Esophagus (tissue), 2 donors: ENCODE measurements at regions not wholly inside any gene's neighbourhood (a gene's known extent, or its start where the extent isn't known, plus 50 kb on each side); places are given as distances from the start of the nearest gene placed in this dataset.
"Not testable (repeated sequence)": the region's sequence is repeated elsewhere in the genome, so short reads cannot be mapped to it uniquely, and the experiment has no call there.

Experiments
- H3K27ac ChIP-seq, 2 donors: one replicate each; pipeline ENCODE4 v1.5.1; 2013; ENCODE audit warnings: low read depth in 2 of 2, mild to moderate bottlenecking in 2 of 2, inconsistent platforms in 1 of 2, low read length in 1 of 2, moderate library complexity in 1 of 2
- H3K27me3 ChIP-seq, 2 donors: one replicate each; pipeline ENCODE4 v1.6.1; 2013; ENCODE audit warnings: low read length in 2 of 2, control low read depth in 1 of 2, mild to moderate bottlenecking in 1 of 2; ENCODE audit not compliant: insufficient read depth in 2 of 2, control insufficient read depth in 1 of 2
- H3K36me3 ChIP-seq, 2 donors: one replicate each; pipeline ENCODE4 v1.6.1; 2013; ENCODE audit warnings: low read length in 1 of 2; ENCODE audit not compliant: control insufficient read depth in 2 of 2, insufficient read depth in 2 of 2
- H3K4me1 ChIP-seq, 2 donors: one replicate each; pipeline ENCODE4 v1.6.1; 2013; ENCODE audit warnings: low read length in 1 of 2; ENCODE audit not compliant: control insufficient read depth in 2 of 2, insufficient read depth in 2 of 2
- H3K4me3 ChIP-seq, 2 donors: one replicate each; pipeline ENCODE4 v1.5.1; 2013; ENCODE audit warnings: low read length in 2 of 2, mild to moderate bottlenecking in 2 of 2, low read depth in 1 of 2, moderate library complexity in 1 of 2
- H3K9me3 ChIP-seq, 2 donors: one replicate each; pipeline ENCODE4 v1.6.1; 2013; ENCODE audit warnings: mild to moderate bottlenecking in 2 of 2, low read depth in 1 of 2, low read length in 1 of 2, moderate library complexity in 1 of 2; ENCODE audit not compliant: control insufficient read depth in 2 of 2, insufficient read depth in 1 of 2
- WGBS, 2 donors: extraction: QIAGEN DNeasy Blood & Tissue Kit; methylation state at CpG; one replicate each; pipeline ENCODE4 v1.1.7; 2013; 5-methylcytosine and 5-hydroxymethylcytosine counted together
- donor health status: healthy with polysubstance abuse.
- donor health status: Bipolar disorder and iron deficiency.

- Histone ChIP-seq H3K27ac (no peak overlapping the region), H3K4me3 (no peak overlapping the region), H3K36me3 (no peaks in the 10 kb centered on the region), H3K27me3 (no peaks in the 10 kb centered on the region), H3K9me3 (peaks cover 0 to 9% of the 10 kb centered on the region in 2 donors), H3K4me1 (peaks cover 0 to 2% of the 10 kb centered on the region in 2 donors)
- 93 to 95% methylated on average over 3 of the region's 3 CpGs for WGBS, 2 donors
These were observed 267.1 kb downstream of the EIPR1 start for GRCh38 chr2:3110555-3110954.

GRCh38 chr2:3108710-3109702 is 268.6 kb downstream of the EIPR1 start:
- 93% methylated on average over 29 of the region's 29 CpGs for WGBS, 2 donors
- Histone ChIP-seq H3K36me3 (no peaks in the 10 kb centered on the region), H3K9me3 (peaks cover 0 to 9% of the 10 kb centered on the region in 2 donors), H3K27me3 (no peaks in the 10 kb centered on the region), H3K4me1 (peaks cover 0 to 2% of the 10 kb centered on the region in 2 donors), H3K4me3 (no peak overlapping the region), H3K27ac (no peak overlapping the region)

- WGBS, 2 donors: 88 to 92% methylated on average over 14 of the region's 14 CpGs
These were observed 269.5 kb downstream of the EIPR1 start for GRCh38 chr2:3108105-3108504.

GRCh38 chr2:3107567-3107966 is 270.1 kb downstream of the EIPR1 start:
- peaks cover 0 to 9% of the 10 kb centered on the region in 2 donors for H3K9me3 ChIP-seq
- H3K27me3 ChIP-seq: no peaks in the 10 kb centered on the region
- H3K4me1 ChIP-seq: peaks cover 0 to 2% of the 10 kb centered on the region in 2 donors
- WGBS, 2 donors: 87 to 89% methylated on average over 14 of the region's 14 CpGs
- no peak overlapping the region for H3K27ac ChIP-seq
- no peaks in the 10 kb centered on the region for H3K36me3 ChIP-seq
- no peak overlapping the region for H3K4me3 ChIP-seq

More at GRCh38 chr2:3108105-3108504, 269.5 kb downstream of the EIPR1 start:
- H3K4me3 ChIP-seq: no peak overlapping the region
- H3K36me3 ChIP-seq: no peaks in the 10 kb centered on the region
- H3K9me3 ChIP-seq: peaks cover 0 to 9% of the 10 kb centered on the region in 2 donors
- H3K27ac ChIP-seq: no peak overlapping the region
- H3K27me3 ChIP-seq: no peaks in the 10 kb centered on the region
- peaks cover 0 to 2% of the 10 kb centered on the region in 2 donors for H3K4me1 ChIP-seq

- 71 to 87% methylated on average over 17 of the region's 17 CpGs for WGBS, 2 donors
- Histone ChIP-seq H3K27ac (no peak overlapping the region), H3K4me3 (no peak overlapping the region), H3K36me3 (no peaks in the 10 kb centered on the region), H3K9me3 (peaks cover 0 to 9% of the 10 kb centered on the region in 2 donors), H3K27me3 (no peaks in the 10 kb centered on the region), H3K4me1 (peaks cover 0 to 2% of the 10 kb centered on the region in 2 donors)
These were observed 271.6 kb downstream of the EIPR1 start for GRCh38 chr2:3105814-3106569.

- H3K27ac ChIP-seq, H3K27me3 ChIP-seq, H3K36me3 ChIP-seq, H3K4me3 ChIP-seq, H3K4me1 ChIP-seq, H3K9me3 ChIP-seq: not testable (repeated sequence)
- 60 to 65% methylated on average over 12 to 13 of the region's 14 CpGs for WGBS, 2 donors
These were observed 272.4 kb downstream of the EIPR1 start for GRCh38 chr2:3104958-3105813.

- Histone ChIP-seq H3K36me3 (no peaks in the 10 kb centered on the region), H3K27ac (no peak overlapping the region), H3K9me3 (no peaks in the 10 kb centered on the region), H3K4me1 (peaks cover 0 to 2% of the 10 kb centered on the region in 2 donors), H3K4me3 (no peak overlapping the region), H3K27me3 (no peaks in the 10 kb centered on the region)
- 87 to 92% methylated on average over 11 of the region's 11 CpGs for WGBS, 2 donors
These were observed 273.4 kb downstream of the EIPR1 start for GRCh38 chr2:3104261-3104660.

- Histone ChIP-seq H3K27ac (no peak overlapping the region), H3K27me3 (no peaks in the 10 kb centered on the region), H3K4me3 (no peak overlapping the region), H3K36me3 (no peaks in the 10 kb centered on the region), H3K4me1 (peaks cover 0 to under 1% of the 10 kb centered on the region in 2 donors), H3K9me3 (no peaks in the 10 kb centered on the region)
- 66 to 85% methylated on average over 11 of the region's 11 CpGs for WGBS, 2 donors
These were observed 274.6 kb downstream of the EIPR1 start for GRCh38 chr2:3102922-3103569.
